BJ (cell line): ENCODE measurements at regions not wholly inside any gene's neighbourhood (a gene's known extent, or its start where the extent isn't known, plus 50 kb on each side); places are given as distances from the start of the nearest gene placed in this dataset.

Source experiments
- CTCF ChIA-PET: fragments of 350-600 bp; formaldehyde crosslinking; extraction: SDS; loops from one replicate; lab custom pipeline; 2021; ENCODE audit warnings: antibody characterized with exemption, inconsistent platforms; lab: Yijun Ruan, JAX
- POLR2A ChIA-PET: fragments of 300-600 bp; sonication (Branson Sonifier 250); formaldehyde crosslinking; extraction: SDS; loops from one replicate; lab custom pipeline; 2021; ENCODE audit warnings: antibody characterized with exemption; lab: Charles Lee
- DNase-seq: peaks from one replicate; pipeline ENCODE4 v3.0.0-alpha.2; 2011; ENCODE audit warnings: low read depth
- H3K27me3 ChIP-seq: 2 replicates; pipeline ENCODE4 v1.6.0; 2011; ENCODE audit warnings: low read length; ENCODE audit not compliant: control insufficient read depth, insufficient read depth
- H3K36me3 ChIP-seq: 2 replicates; pipeline ENCODE4 v1.5.1; 2011; ENCODE audit warnings: low read length; ENCODE audit not compliant: control insufficient read depth, insufficient read depth
- H3K4me3 ChIP-seq: 2 replicates; pipeline ENCODE4 v1.5.1; 2011; ENCODE audit warnings: low read depth, mild to moderate bottlenecking, control low read depth, low read length
- CTCF ChIP-seq: IDR thresholded peaks from 2 replicates; pipeline ENCODE4 v1.5.1; 2011; ENCODE audit warnings: low read depth, mild to moderate bottlenecking, control low read depth, inconsistent platforms, low read length, moderate library complexity; ENCODE audit not compliant: insufficient read depth

- CTCF ChIA-PET = no interaction called here
- Histone ChIP-seq H3K4me3 (no peak overlapping the region), H3K36me3 (no peaks in the 10 kb centered on the region), H3K27me3 (no peaks in the 10 kb centered on the region; the same call in 1 of the 2 replicates)
- no peak for DNase-seq
- POLR2A ChIA-PET = no interaction called here
- no peak for TF ChIP-seq CTCF
Measured at GRCh38 chr5:133763744-133764143, 151.4 kb upstream of the FSTL4 start.

GRCh38 chr5:133761632-133762031 lies 149.3 kb upstream of the FSTL4 start:
- no peaks in the 10 kb centered on the region for H3K36me3 ChIP-seq
- CTCF ChIA-PET = interaction anchor here (1.0 kb wide), 1 partner anchor 101 kb away, joined by 3 read pairs; no protein-coding TSS in a partner anchor

GRCh38 chr5:133760532-133760931 lies 148.2 kb upstream of the FSTL4 start:
- no peak for TF ChIP-seq CTCF
- DNase-seq = no peak
- CTCF ChIA-PET = interaction anchor here (1.0 kb wide), 1 partner anchor 103 kb away, joined by 3 read pairs; no protein-coding TSS in a partner anchor
- POLR2A ChIA-PET = no interaction called here
- Histone ChIP-seq H3K27me3 (no peaks in the 10 kb centered on the region; the same call in none of the 2 replicates), H3K4me3 (no peak overlapping the region), H3K36me3 (no peaks in the 10 kb centered on the region)

More at GRCh38 chr5:133761632-133762031, 149.3 kb upstream of the FSTL4 start:
- POLR2A ChIA-PET = no interaction called here
- H3K27me3 ChIP-seq = no peaks in the 10 kb centered on the region; the same call in 1 of the 2 replicates
- DNase-seq = no peak
- H3K4me3 ChIP-seq = no peak overlapping the region
- no peak for TF ChIP-seq CTCF

GRCh38 chr5:133758641-133759040 lies 146.3 kb upstream of the FSTL4 start:
- ChIA-PET CTCF (interaction anchor here (1.5 kb wide), 1 partner anchor 110 kb away, joined by 5 read pairs; no protein-coding TSS in a partner anchor), POLR2A (no interaction called here)
- Histone ChIP-seq H3K27me3 (no peaks in the 10 kb centered on the region; the same call in none of the 2 replicates), H3K4me3 (no peak overlapping the region), H3K36me3 (no peaks in the 10 kb centered on the region)
- DNase-seq = no peak
- TF ChIP-seq CTCF = no peak

- CTCF ChIA-PET = interaction anchor here (1.3 to 1.5 kb wide), 2 partner anchors 11 to 111 kb away, joined by 3 to 5 read pairs; no protein-coding TSS in a partner anchor
- Histone ChIP-seq H3K27me3 (no peaks in the 10 kb centered on the region; the same call in none of the 2 replicates), H3K36me3 (no peaks in the 10 kb centered on the region), H3K4me3 (no peak overlapping the region)
- TF ChIP-seq CTCF = no peak
- POLR2A ChIA-PET = no interaction called here
- DNase-seq = no peak
Measured at GRCh38 chr5:133757396-133757945, 145.1 kb upstream of the FSTL4 start.
